Left ventricle myocardium inferior (tissue), 1 donor: ENCODE measurements at regions not wholly inside any gene's neighbourhood (a gene's known extent, or its start where the extent isn't known, plus 50 kb on each side); places are given as distances from the start of the nearest gene placed in this dataset.

ENCODE experiments used
- DNase-seq: peaks from one replicate; pipeline ENCODE4 v3.0.0-alpha.2; 2020
- H3K27ac ChIP-seq: fragments of 200-600 bp; replicated peaks from 2 replicates; pipeline ENCODE4 v1.8.0; 2021
- H3K27me3 ChIP-seq: fragments of 200-600 bp; 2 replicates; pipeline ENCODE4 v1.8.0; 2021; ENCODE audit warnings: low read depth
- H3K36me3 ChIP-seq: fragments of 200-600 bp; 2 replicates; pipeline ENCODE4 v1.8.0; 2021
- H3K4me1 ChIP-seq: fragments of 200-600 bp; 2 replicates; pipeline ENCODE4 v1.8.0; 2021
- H3K4me3 ChIP-seq: fragments of 200-600 bp; 2 replicates; pipeline ENCODE4 v1.8.0; 2021; ENCODE audit warnings: mild to moderate bottlenecking, moderate library complexity
- H3K9me3 ChIP-seq: fragments of 200-600 bp; replicated peaks from 2 replicates; pipeline ENCODE4 v1.8.0; 2021
- CTCF ChIP-seq: fragments of 200-600 bp; IDR thresholded peaks from 2 replicates; pipeline ENCODE4 v1.8.0; 2021; ENCODE audit warnings: antibody characterized with exemption, mild to moderate bottlenecking, borderline replicate concordance
- intact Hi-C: fragments of 100-400 bp; cut with micrococcal nuclease; formaldehyde crosslinking; loops from one replicate; pipeline ENCODE4 v1.11.0; 2022
- donor health status: DM: no; HTN: yes; CAD: no; lungs with severe emphysema.

GRCh38 chr9:129489838-129490582, 130.9 kb downstream of the C9orf50 start:
- H3K9me3 ChIP-seq: no peaks in the 10 kb centered on the region
- intact Hi-C loops: loop anchor here (10.0 kb wide), 2 partner anchors 115 to 315 kb away; partner anchors contain the start of gene IER5L
- H3K4me3 ChIP-seq: peak overlapping the region; percentile 72
- peak overlapping the region; percentile 98 for H3K27ac ChIP-seq
- no peaks in the 10 kb centered on the region for H3K36me3 ChIP-seq
- no peaks in the 10 kb centered on the region for H3K27me3 ChIP-seq
- H3K4me1 ChIP-seq: peaks cover 93% of the 10 kb centered on the region
- no peak for DNase-seq
- TF ChIP-seq CTCF: no peak

GRCh38 chr9:129487658-129488483, 133.0 kb downstream of the C9orf50 start:
- peak overlapping the region; percentile 98 for H3K27ac ChIP-seq
- peak overlapping the region; percentile 72 for H3K4me3 ChIP-seq
- no peaks in the 10 kb centered on the region for H3K9me3 ChIP-seq
- TF ChIP-seq CTCF: no peak
- no peaks in the 10 kb centered on the region for H3K36me3 ChIP-seq
- intact Hi-C loops: loop anchor here (10.0 kb wide), 1 partner anchor 313 kb away; the partner anchor contains the start of gene IER5L
- H3K27me3 ChIP-seq: no peaks in the 10 kb centered on the region
- peaks cover 94% of the 10 kb centered on the region for H3K4me1 ChIP-seq
- DNase-seq: peak; percentile 59

- peaks cover 94% of the 10 kb centered on the region for H3K4me1 ChIP-seq
- no peaks in the 10 kb centered on the region for H3K36me3 ChIP-seq
- no peaks in the 10 kb centered on the region for H3K9me3 ChIP-seq
- H3K27me3 ChIP-seq: no peaks in the 10 kb centered on the region
- peak; percentile 86 for DNase-seq
- TF ChIP-seq CTCF: no peak
- peak overlapping the region; percentile 98 for H3K27ac ChIP-seq
- intact Hi-C loops: loop anchor here (10.0 kb wide), 1 partner anchor 312 kb away; the partner anchor contains the start of gene IER5L
- H3K4me3 ChIP-seq: peak overlapping the region; percentile 72
Observed at GRCh38 chr9:129486756-129487657, 133.9 kb downstream of the C9orf50 start.

GRCh38 chr9:129485145-129485774, 135.6 kb downstream of the C9orf50 start:
- no peaks in the 10 kb centered on the region for H3K27me3 ChIP-seq
- H3K4me1 ChIP-seq: peaks cover 94% of the 10 kb centered on the region
- peak overlapping the region; percentile 98 for H3K27ac ChIP-seq
- no peak for DNase-seq
- intact Hi-C loops: loop anchor here (10.0 kb wide), 1 partner anchor 310 kb away; the partner anchor contains the start of gene IER5L
- no peaks in the 10 kb centered on the region for H3K9me3 ChIP-seq
- TF ChIP-seq CTCF: no peak
- H3K36me3 ChIP-seq: no peaks in the 10 kb centered on the region
- H3K4me3 ChIP-seq: no peak overlapping the region
